Colonic mucosa (tissue), 4 donors: ENCODE measurements at regions not wholly inside any gene's neighbourhood (a gene's known extent, or its start where the extent isn't known, plus 50 kb on each side); places are given as distances from the start of the nearest gene placed in this dataset.

Experiments
- DNase-seq: peaks from one replicate; pipeline ENCODE4 v3.0.0-alpha.2; 2020
- H3K27ac ChIP-seq: fragments of 200-600 bp; one replicate; pipeline ENCODE4 v1.8.0; 2021
- H3K27me3 ChIP-seq: fragments of 200-600 bp; one replicate; pipeline ENCODE4 v1.8.0; 2021
- H3K36me3 ChIP-seq: fragments of 200-600 bp; one replicate; pipeline ENCODE4 v1.8.0; 2021
- H3K4me1 ChIP-seq: fragments of 200-600 bp; one replicate; pipeline ENCODE4 v1.8.0; 2021; ENCODE audit warnings: mild to moderate bottlenecking
- H3K4me3 ChIP-seq: fragments of 200-600 bp; one replicate; pipeline ENCODE4 v1.8.0; 2021
- H3K9ac ChIP-seq, 2 donors: one replicate each; pipeline ENCODE4 v1.7.0; 2013; ENCODE audit warnings: control low read depth in 2 of 2, low read depth in 2 of 2, low read length in 2 of 2
- H3K9me3 ChIP-seq: fragments of 200-600 bp; one replicate; pipeline ENCODE4 v1.8.0; 2021
- intact Hi-C: fragments of 100-400 bp; cut with DNase I; formaldehyde crosslinking; loops from one replicate; pipeline ENCODE4 v1.14.1; 2022
- TF ChIP-seq, protein P1 (sequence below): fragments of 200-600 bp; IDR thresholded peaks from one replicate; pipeline ENCODE4 v1.8.0; 2022; ENCODE audit warnings: antibody characterized with exemption, mild to moderate bottlenecking
- donor health status: healthy.
- donor health status: DM: no; HTN: no; CAD: no.
- donor health status: DM: no; HTN: no; CAD: no.

DNA sequence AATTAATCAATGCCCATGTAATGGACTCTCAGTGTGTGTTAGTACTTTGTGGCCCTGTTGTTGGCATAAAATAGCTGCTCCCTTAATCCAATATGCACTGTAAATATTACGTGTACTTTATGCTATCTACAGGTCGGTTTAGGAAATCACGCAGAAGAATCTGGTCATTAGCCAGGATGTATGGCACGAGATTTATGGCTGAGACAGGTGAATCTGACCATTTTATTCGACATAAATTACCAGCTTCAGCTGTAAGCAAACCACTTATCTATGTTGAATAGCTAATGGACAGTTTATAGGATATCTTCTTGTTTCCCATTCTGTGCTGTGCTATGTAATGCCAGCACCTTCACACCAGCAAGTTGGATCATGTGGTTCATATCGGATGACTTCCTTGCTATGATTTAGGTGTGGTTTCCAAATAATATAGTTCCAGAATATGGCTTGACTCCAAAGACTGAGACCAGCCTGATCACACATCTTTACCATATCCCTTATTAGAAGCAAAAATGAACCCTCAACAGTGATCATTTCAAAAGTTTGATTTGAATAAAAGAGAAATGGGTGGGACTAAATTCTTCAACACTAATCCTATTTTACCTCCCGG, 301.4 kb downstream of the AHR start:
- Histone ChIP-seq H3K9ac (no peak overlapping the region), H3K27me3 (no peaks in the 10 kb centered on the region), H3K36me3 (no peaks in the 10 kb centered on the region), H3K4me1 (no peaks in the 10 kb centered on the region), H3K4me3 (no peak overlapping the region), H3K27ac (peak overlapping the region; percentile 6), H3K9me3 (no peaks in the 10 kb centered on the region)
- intact Hi-C loops: no loop called here
- DNase-seq: no peak
- TF ChIP-seq, protein P1, sequence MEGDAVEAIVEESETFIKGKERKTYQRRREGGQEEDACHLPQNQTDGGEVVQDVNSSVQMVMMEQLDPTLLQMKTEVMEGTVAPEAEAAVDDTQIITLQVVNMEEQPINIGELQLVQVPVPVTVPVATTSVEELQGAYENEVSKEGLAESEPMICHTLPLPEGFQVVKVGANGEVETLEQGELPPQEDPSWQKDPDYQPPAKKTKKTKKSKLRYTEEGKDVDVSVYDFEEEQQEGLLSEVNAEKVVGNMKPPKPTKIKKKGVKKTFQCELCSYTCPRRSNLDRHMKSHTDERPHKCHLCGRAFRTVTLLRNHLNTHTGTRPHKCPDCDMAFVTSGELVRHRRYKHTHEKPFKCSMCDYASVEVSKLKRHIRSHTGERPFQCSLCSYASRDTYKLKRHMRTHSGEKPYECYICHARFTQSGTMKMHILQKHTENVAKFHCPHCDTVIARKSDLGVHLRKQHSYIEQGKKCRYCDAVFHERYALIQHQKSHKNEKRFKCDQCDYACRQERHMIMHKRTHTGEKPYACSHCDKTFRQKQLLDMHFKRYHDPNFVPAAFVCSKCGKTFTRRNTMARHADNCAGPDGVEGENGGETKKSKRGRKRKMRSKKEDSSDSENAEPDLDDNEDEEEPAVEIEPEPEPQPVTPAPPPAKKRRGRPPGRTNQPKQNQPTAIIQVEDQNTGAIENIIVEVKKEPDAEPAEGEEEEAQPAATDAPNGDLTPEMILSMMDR: no peak

GRCh38 chr7:17600340-17600752, 301.9 kb downstream of the AHR start:
- no peaks in the 10 kb centered on the region for H3K9me3 ChIP-seq
- H3K36me3 ChIP-seq: no peaks in the 10 kb centered on the region
- H3K27me3 ChIP-seq: no peaks in the 10 kb centered on the region
- H3K4me3 ChIP-seq: no peak overlapping the region
- DNase-seq: no peak
- H3K9ac ChIP-seq: no peak overlapping the region
- intact Hi-C loops: no loop called here
- TF ChIP-seq, protein P1: no peak
- H3K4me1 ChIP-seq: no peaks in the 10 kb centered on the region
- peak overlapping the region; percentile 6 for H3K27ac ChIP-seq

DNA sequence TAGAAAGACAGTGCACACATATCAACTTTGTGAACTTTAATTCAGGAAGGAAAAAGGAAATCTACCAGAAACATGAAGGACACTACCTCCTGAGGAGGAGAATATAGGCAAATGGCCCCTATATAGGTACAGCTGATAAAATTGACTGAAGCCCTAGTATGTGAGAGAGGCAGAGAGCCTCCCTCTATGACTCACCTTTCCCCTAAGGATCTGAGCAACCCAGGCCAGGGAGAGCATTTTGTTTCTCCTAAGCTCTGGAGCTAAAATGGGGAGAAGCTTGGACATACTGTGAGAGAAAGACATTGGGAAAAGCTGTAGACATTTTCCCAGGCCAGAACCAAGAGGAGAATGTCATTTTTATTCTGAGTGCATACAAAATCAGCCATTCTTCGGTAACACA, 303.5 kb downstream of the AHR start:
- Histone ChIP-seq H3K27me3 (no peaks in the 10 kb centered on the region), H3K4me1 (no peaks in the 10 kb centered on the region), H3K9ac (no peak overlapping the region), H3K27ac (no peak overlapping the region), H3K4me3 (no peak overlapping the region), H3K36me3 (no peaks in the 10 kb centered on the region), H3K9me3 (no peaks in the 10 kb centered on the region)
- no peak for DNase-seq
- intact Hi-C loops: no loop called here
- TF ChIP-seq, protein P1: no peak

GRCh38 chr7:17608114-17608833, 309.8 kb downstream of the AHR start:
- H3K36me3 ChIP-seq: no peaks in the 10 kb centered on the region
- no peaks in the 10 kb centered on the region for H3K9me3 ChIP-seq
- H3K27me3 ChIP-seq: no peaks in the 10 kb centered on the region
- H3K9ac ChIP-seq: no peak overlapping the region
- no peak for DNase-seq
- H3K4me3 ChIP-seq: no peak overlapping the region
- TF ChIP-seq, protein P1: no peak
- intact Hi-C loops: no loop called here
- H3K27ac ChIP-seq: no peak overlapping the region
- H3K4me1 ChIP-seq: no peaks in the 10 kb centered on the region

DNA sequence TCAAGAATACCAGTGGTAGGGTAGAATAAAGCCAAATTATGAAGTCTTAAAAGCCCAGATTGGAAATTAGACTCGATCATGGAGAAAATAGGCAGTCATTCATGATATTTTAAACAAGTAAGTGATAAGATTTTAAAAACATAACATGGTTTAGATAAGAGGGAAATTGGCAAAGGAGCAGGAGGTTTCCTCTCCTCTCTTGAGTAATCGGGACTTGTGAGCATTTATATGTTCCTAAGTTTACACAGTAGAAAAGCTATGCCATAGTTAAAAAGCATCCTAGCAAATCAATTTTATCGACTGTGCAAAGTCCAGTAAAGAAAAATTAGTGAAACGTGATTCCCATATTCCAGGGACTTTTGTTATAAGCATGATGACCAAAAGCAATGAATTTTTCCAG, 313.2 kb downstream of the AHR start:
- no peak overlapping the region for H3K4me3 ChIP-seq
- no peaks in the 10 kb centered on the region for H3K9me3 ChIP-seq
- H3K27me3 ChIP-seq: no peaks in the 10 kb centered on the region
- H3K4me1 ChIP-seq: no peaks in the 10 kb centered on the region
- no peak for DNase-seq
- H3K27ac ChIP-seq: no peak overlapping the region
- TF ChIP-seq, protein P1: no peak
- intact Hi-C loops: no loop called here
- H3K9ac ChIP-seq: no peak overlapping the region
- H3K36me3 ChIP-seq: no peaks in the 10 kb centered on the region
